ENCODE measurements at regions not wholly inside any gene's neighbourhood (a gene's known extent, or its start where the extent isn't known, plus 50 kb on each side); places are given as distances from the start of the nearest gene placed in this dataset.

DNA sequence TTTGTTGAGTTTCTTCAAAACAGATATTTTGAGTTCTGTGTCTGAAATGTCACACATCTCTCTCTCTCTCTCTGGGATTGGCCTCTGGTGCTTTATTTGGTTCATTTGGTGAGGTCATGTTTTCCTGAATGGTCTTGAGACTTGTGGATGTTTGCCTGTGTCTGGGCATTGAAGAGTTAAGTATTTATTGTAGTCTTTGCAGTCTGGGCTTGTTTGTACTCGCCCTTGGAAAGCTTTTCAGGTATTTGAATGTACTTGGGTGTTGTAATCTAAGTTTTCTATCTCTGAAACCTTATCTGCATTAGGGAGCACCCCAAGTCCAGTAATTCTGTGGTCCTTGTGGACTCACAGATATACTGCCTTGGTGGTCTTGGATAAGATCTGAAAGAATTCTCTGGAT, 106.7 kb upstream of the PRSS58 start:
- Histone ChIP-seq H3K9me3 (peaks cover 5 to 6% of the 10 kb centered on the region in 2 donors), H3K27me3 (no peaks in the 10 kb centered on the region), H3K27ac (no peak overlapping the region), H3K4me3 (no peak overlapping the region), H3K36me3 (no peaks in the 10 kb centered on the region), H3K4me1 (no peaks in the 10 kb centered on the region)
- no peak for DNase-seq (ENCODE audit: low spot score in 2 of 2)
- intact Hi-C loops (cut with DNase I), result no loop called here
- no peak for TF ChIP-seq CTCF (IDR thresholded peaks at IDR 0.05)

DNA sequence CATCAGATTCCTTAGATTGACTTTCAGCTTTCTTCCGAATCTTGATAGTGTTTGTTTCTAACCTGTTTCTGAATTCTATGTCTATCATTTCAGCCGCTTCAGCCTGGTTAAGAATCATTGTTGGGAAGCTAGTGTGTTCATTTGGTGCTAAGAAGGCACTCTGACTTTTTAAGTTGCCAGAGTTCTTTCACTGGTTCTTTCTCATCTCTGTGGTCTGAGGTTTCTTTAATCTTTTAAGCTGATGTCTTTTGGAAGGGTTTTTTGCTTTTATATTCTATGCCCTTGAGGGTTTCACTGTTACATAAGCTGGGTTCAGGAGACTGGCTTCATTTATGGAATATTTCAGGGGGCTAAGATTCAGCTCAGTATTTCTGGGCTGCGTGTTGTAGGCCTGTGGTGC, 104.5 kb upstream of the PRSS58 start:
- H3K9me3 ChIP-seq, result peaks cover 0 to 4% of the 10 kb centered on the region in 2 donors
- no peaks in the 10 kb centered on the region for H3K27me3 ChIP-seq
- no peak for TF ChIP-seq CTCF (IDR thresholded peaks at IDR 0.05)
- no peak for DNase-seq (ENCODE audit: low spot score in 2 of 2)
- no peaks in the 10 kb centered on the region for H3K36me3 ChIP-seq
- intact Hi-C loops (cut with DNase I), result no loop called here
- no peak overlapping the region for H3K27ac ChIP-seq
- no peak overlapping the region for H3K4me3 ChIP-seq
- no peaks in the 10 kb centered on the region for H3K4me1 ChIP-seq

- no peak overlapping the region for H3K27ac ChIP-seq
- intact Hi-C loops (cut with DNase I), result loop anchor here (10.0 kb wide), 1 partner anchor 65 kb away; no protein-coding TSS in a partner anchor
- TF ChIP-seq CTCF (IDR thresholded peaks at IDR 0.05), result no peak
Observed at GRCh38 chr7:142359694-142360279, 101.9 kb upstream of the PRSS58 start.

DNA sequence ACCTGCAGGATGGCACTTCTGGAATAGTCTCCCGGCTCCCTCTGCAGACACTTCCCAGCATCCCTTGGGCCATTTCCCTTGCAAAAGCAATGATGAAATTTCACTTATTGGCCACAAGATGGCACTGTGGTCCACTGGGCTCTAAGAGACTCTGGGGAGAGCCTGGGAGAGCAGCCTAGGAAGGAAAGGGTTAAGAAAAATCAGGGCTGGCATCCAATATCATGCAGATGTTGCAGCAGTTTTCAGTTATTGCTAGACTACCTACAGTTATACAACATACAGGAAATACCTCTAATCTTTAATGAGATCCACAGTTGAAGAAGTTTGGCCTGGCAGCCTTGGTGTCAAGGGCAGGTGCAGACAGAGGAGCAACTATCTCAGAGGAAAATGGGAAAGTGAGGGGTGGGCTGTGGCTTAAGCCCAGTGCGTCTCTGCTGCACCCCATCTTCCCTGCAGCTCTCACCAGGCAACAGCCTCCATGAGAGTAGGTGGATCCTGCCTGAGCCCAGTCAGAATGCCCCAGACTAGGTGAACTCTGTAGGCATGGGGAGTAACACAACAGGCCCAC, 100.2 kb upstream of the PRSS58 start:
- no peaks in the 10 kb centered on the region for H3K27me3 ChIP-seq
- TF ChIP-seq CTCF (IDR thresholded peaks at IDR 0.05), result peak in 2 of 3 experiments; percentile 32 to 52

More at GRCh38 chr7:142359694-142360279, 101.9 kb upstream of the PRSS58 start:
- DNase-seq (ENCODE audit: low spot score in 2 of 2), result no peak
- Histone ChIP-seq H3K4me3 (no peak overlapping the region), H3K9me3 (peaks cover 0 to 4% of the 10 kb centered on the region in 2 donors), H3K4me1 (no peaks in the 10 kb centered on the region), H3K27me3 (no peaks in the 10 kb centered on the region), H3K36me3 (no peaks in the 10 kb centered on the region)

DNA sequence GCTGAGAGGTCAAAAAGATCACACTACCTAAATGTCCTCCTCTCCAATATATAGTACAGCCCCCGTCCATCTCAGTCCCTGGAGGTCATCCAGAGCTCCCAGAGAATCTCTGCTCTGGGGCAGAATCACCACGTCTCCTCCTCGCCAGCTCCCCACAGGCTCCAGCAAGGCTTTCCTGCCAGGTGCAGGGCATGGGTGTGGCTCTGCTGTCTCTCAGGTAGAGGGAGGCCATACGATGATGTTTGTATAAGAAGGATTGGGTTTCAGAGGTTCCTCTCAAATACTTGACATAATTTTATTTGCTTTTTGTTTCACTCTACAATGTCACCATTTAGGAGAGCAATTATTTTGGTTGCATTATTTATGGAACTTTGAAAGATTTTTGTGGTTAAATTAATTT, 98.3 kb upstream of the PRSS58 start:
- H3K4me1 ChIP-seq, result no peaks in the 10 kb centered on the region
- H3K4me3 ChIP-seq, result no peak overlapping the region
- H3K36me3 ChIP-seq, result no peaks in the 10 kb centered on the region
- DNase-seq (ENCODE audit: low spot score in 2 of 2), result no peak
- no peaks in the 10 kb centered on the region for H3K9me3 ChIP-seq
- no peak overlapping the region for H3K27ac ChIP-seq
- TF ChIP-seq CTCF (IDR thresholded peaks at IDR 0.05), result no peak
- intact Hi-C loops (cut with DNase I), result loop anchor here (10.0 kb wide), 1 partner anchor 69 kb away; no protein-coding TSS in a partner anchor
- H3K27me3 ChIP-seq, result no peaks in the 10 kb centered on the region

More for the DNA sequence above, 100.2 kb upstream of the PRSS58 start:
- no peak overlapping the region for H3K4me3 ChIP-seq
- intact Hi-C loops (cut with DNase I), result loop anchor here (10.0 kb wide), 1 partner anchor 67 kb away; no protein-coding TSS in a partner anchor
- DNase-seq (ENCODE audit: low spot score in 2 of 2), result no peak
- H3K9me3 ChIP-seq, result peaks cover 0 to 4% of the 10 kb centered on the region in 2 donors
- no peaks in the 10 kb centered on the region for H3K36me3 ChIP-seq
- no peak overlapping the region for H3K27ac ChIP-seq
- no peaks in the 10 kb centered on the region for H3K4me1 ChIP-seq

Measured in ascending aorta (tissue), 2 donors.